Large intestine (tissue), 3 donors: ENCODE measurements at regions not wholly inside any gene's neighbourhood (a gene's known extent, or its start where the extent isn't known, plus 50 kb on each side); places are given as distances from the start of the nearest gene placed in this dataset.

Experiments used
- DNase-seq, 2 donors: peaks; one replicate each; pipeline versions ENCODE4 v3.0.0 to v3.0.0-alpha.2; 2013
- H3K27ac ChIP-seq: one replicate; pipeline ENCODE4 v1.5.1; 2013; ENCODE audit warnings: low read length
- H3K27me3 ChIP-seq: 2 replicates; pipeline ENCODE4 v1.6.1; 2013; ENCODE audit warnings: low read length; ENCODE audit not compliant: control insufficient read depth, insufficient read depth
- H3K36me3 ChIP-seq: 2 replicates; pipeline ENCODE4 v1.6.1; 2013; ENCODE audit warnings: low read length; ENCODE audit not compliant: control insufficient read depth, insufficient read depth
- H3K4me1 ChIP-seq: one replicate; pipeline ENCODE4 v1.6.1; 2013; ENCODE audit warnings: low read length; ENCODE audit not compliant: control insufficient read depth, insufficient read depth
- H3K4me3 ChIP-seq: one replicate; pipeline ENCODE4 v1.5.1; 2013; ENCODE audit warnings: low read length
- H3K9me3 ChIP-seq: one replicate; pipeline ENCODE4 v1.6.1; 2013; ENCODE audit warnings: mild to moderate bottlenecking, low read depth, low read length, moderate library complexity; ENCODE audit not compliant: control insufficient read depth
- WGBS: methylation state at CpG from one replicate; pipeline ENCODE4 v1.1.5; 2013; ENCODE audit warnings: low lambda C conversion rate; ENCODE audit not compliant: insufficient coverage; 5-methylcytosine and 5-hydroxymethylcytosine counted together

DNA sequence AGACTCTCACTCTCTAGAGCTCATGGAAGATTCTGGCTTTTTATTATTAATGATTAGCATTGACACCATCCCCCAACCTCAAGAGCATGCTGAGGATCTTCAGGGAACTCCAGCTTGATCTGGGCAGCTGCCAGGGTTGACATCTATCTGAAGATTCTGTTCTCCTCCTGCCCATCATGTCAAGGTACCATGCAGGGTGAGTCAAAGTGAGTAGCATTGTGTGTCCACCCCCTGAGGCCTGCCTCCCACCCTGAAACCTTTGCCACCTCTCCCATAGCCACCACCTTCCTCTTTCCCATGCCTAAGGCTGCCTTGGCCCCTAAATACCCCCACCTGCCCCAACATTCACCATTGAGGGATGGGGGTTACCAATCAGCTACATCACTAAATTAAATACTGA is 70.1 kb upstream of the SLCO3A1 start:
- H3K27me3 ChIP-seq, result peaks cover 7% of the 10 kb centered on the region
- H3K27ac ChIP-seq, result no peak overlapping the region
- H3K9me3 ChIP-seq, result no peaks in the 10 kb centered on the region
- H3K4me1 ChIP-seq, result no peaks in the 10 kb centered on the region
- no peaks in the 10 kb centered on the region for H3K36me3 ChIP-seq
- no peak overlapping the region for H3K4me3 ChIP-seq
- no peak for DNase-seq

DNA sequence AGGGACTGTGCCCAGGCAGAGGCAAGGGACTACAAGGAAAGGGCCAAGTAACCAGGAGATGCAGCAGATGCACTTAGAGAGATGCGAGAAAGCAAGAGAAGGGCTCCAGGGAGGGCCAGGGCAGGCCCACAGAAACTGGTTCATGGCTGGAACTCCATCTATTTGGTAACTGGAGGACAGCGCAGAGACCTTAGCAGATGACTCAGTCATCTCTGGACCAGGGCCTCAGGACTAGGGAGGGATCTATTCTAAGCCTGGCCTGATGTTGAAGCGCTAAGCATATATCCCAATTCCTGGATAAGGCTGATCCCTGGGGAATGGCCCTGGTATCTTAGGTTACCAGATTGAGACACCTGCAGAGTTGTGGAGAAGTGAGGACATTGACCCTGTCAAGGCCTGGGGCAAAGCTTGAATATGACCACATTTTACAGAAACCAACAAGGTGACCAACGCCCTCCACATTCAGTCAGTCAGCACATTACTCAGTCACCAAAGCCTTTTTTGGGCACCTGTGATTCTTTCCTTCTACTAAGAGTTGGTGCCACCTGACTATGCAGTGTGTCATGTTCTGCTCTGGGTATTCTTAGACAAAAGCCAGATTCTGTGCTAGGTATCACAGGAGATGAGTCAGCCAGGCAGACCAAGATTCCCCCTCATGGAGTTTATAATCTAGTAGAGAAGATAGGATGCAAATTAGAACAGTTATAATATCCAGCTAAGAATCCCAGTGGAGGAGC is 68.4 kb upstream of the SLCO3A1 start:
- Histone ChIP-seq H3K4me1 (no peaks in the 10 kb centered on the region), H3K4me3 (no peak overlapping the region), H3K27ac (no peak overlapping the region), H3K9me3 (no peaks in the 10 kb centered on the region), H3K36me3 (no peaks in the 10 kb centered on the region), H3K27me3 (peaks cover 7% of the 10 kb centered on the region)
- WGBS, result 100% methylated on average over 1 of the region's 4 CpGs
- DNase-seq, result no peak

- Histone ChIP-seq H3K4me3 (no peak overlapping the region), H3K4me1 (no peaks in the 10 kb centered on the region)
- WGBS, result no CpG with 5 or more reads among the region's 7 CpGs
Measured at GRCh38 chr15:91787198-91787597, 66.3 kb upstream of the SLCO3A1 start.

DNA sequence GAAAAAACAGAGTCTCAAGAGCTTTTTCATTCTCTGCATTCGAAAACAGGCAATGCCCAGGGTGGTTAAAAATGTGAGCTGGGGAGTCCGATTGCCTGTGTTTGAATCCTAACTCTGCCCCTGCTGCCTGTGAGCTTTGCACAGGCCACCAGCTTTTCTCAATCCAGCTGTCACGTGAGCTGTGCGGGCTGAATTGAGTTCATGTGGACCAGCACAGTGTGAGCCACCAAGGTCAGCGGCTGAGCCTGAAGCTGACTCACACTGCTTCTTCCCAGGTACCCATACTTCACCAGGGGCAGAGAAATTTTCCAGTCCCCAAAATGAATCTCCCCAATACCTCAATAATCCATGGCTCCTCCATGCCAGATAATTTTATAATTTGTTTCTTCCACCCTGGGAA is 64.4 kb upstream of the SLCO3A1 start:
- Histone ChIP-seq H3K27ac (no peak overlapping the region), H3K36me3 (no peaks in the 10 kb centered on the region), H3K9me3 (no peaks in the 10 kb centered on the region), H3K4me1 (no peaks in the 10 kb centered on the region), H3K4me3 (no peak overlapping the region), H3K27me3 (peaks cover 15% of the 10 kb centered on the region)
- WGBS, result no CpG with 5 or more reads among the region's 5 CpGs
- no peak for DNase-seq

More at GRCh38 chr15:91787198-91787597, 66.3 kb upstream of the SLCO3A1 start:
- Histone ChIP-seq H3K27ac (no peak overlapping the region), H3K27me3 (peaks cover 12% of the 10 kb centered on the region), H3K36me3 (no peaks in the 10 kb centered on the region), H3K9me3 (no peaks in the 10 kb centered on the region)
- no peak for DNase-seq

DNA sequence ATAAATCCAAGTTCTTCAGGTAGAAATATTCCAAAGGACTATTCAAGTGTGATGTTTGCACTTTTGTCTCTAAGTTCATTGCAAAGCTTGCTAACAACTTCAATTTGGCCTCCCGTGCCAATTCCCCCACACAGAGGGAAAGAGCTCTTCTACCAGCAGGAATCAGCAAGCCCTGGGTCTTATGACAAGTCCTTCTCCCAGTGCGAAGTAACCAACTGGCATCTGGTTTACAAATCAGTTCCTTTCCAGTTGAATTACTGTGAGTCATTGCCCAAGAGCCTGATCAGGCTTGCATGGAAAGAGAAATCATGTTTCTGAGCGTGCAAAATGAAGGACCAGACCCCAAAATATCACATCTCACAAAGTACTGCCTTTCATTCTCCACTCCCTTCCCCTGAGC is 62.7 kb upstream of the SLCO3A1 start:
- H3K4me1 ChIP-seq, result no peaks in the 10 kb centered on the region

DNA sequence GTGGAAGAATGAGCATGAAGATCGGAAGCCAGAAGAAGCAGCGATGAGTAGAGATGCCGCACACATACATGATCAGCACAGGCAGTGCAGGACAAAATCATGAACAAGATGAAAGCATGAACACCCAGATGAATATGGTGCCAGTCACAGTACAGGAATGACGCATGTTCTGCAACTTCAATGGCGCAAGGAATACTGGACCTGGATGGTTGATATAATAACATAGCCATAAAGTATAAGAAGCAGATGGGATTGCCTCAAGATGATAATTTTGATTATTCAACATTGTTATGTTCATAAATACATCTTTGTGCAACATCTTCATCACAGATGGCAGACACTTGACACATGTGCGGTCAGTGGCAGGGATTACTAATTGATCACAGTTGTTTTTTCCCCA is 59.7 kb upstream of the SLCO3A1 start:
- no peaks in the 10 kb centered on the region for H3K36me3 ChIP-seq
- no peaks in the 10 kb centered on the region for H3K4me1 ChIP-seq
- H3K27me3 ChIP-seq, result peaks cover 10% of the 10 kb centered on the region
- no peak overlapping the region for H3K4me3 ChIP-seq
- no peaks in the 10 kb centered on the region for H3K9me3 ChIP-seq
- 94% methylated on average over 3 of the region's 6 CpGs for WGBS
- DNase-seq, result no peak
- no peak overlapping the region for H3K27ac ChIP-seq

More for the DNA sequence above, 62.7 kb upstream of the SLCO3A1 start:
- no peaks in the 10 kb centered on the region for H3K9me3 ChIP-seq
- no peak overlapping the region for H3K4me3 ChIP-seq
- H3K36me3 ChIP-seq, result no peaks in the 10 kb centered on the region
- H3K27ac ChIP-seq, result no peak overlapping the region
- no peak for DNase-seq
- peaks cover 15% of the 10 kb centered on the region for H3K27me3 ChIP-seq
- no CpG with 5 or more reads among the region's 3 CpGs for whole genome bisulfite sequencing

- H3K4me1 ChIP-seq, result no peaks in the 10 kb centered on the region
- WGBS, result 83% methylated on average over 1 of the region's 1 CpG
- no peak overlapping the region for H3K4me3 ChIP-seq
- H3K36me3 ChIP-seq, result no peaks in the 10 kb centered on the region
- H3K27me3 ChIP-seq, result peaks cover 10% of the 10 kb centered on the region
- no peak for DNase-seq
- H3K27ac ChIP-seq, result no peak overlapping the region
- H3K9me3 ChIP-seq, result no peaks in the 10 kb centered on the region
Measured at GRCh38 chr15:91795235-91795634, 58.3 kb upstream of the SLCO3A1 start.

- no peak overlapping the region for H3K4me3 ChIP-seq
- H3K9me3 ChIP-seq, result no peaks in the 10 kb centered on the region
- H3K27me3 ChIP-seq, result peaks cover 14% of the 10 kb centered on the region
- no peak overlapping the region for H3K27ac ChIP-seq
- DNase-seq, result no peak
- no peaks in the 10 kb centered on the region for H3K4me1 ChIP-seq
- no CpG with 5 or more reads among the region's 9 CpGs for WGBS
- no peaks in the 10 kb centered on the region for H3K36me3 ChIP-seq
Measured at GRCh38 chr15:91801836-91802534, 51.5 kb upstream of the SLCO3A1 start.

DNA sequence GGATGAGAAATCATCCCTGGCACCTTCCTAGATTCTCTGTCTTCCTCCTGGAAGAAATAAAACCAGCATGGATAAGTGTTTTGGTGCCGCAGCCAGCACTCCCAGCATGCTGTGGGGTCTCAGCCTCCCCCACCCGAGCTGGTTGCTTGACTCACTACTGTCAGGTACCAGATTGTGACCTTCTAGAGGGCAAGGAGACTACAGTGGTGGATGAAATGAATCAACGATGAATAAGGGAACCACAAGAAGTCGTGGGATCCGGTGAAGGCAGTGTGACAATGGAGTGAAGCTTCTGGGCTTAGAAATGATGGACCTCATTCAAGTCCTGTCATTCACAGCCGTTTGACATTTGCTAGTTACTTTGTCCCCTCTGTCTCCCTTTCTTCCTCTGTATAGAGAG is 50.2 kb upstream of the SLCO3A1 start:
- WGBS, result no CpG with 5 or more reads among the region's 6 CpGs
- no peak overlapping the region for H3K4me3 ChIP-seq
- H3K4me1 ChIP-seq, result no peaks in the 10 kb centered on the region
- H3K27me3 ChIP-seq, result peaks cover 18% of the 10 kb centered on the region
- H3K9me3 ChIP-seq, result no peaks in the 10 kb centered on the region
- no peak for DNase-seq
- H3K27ac ChIP-seq, result no peak overlapping the region
- no peaks in the 10 kb centered on the region for H3K36me3 ChIP-seq
